HG03457 (cell line): ENCODE measurements at regions not wholly inside any gene's neighbourhood (a gene's known extent, or its start where the extent isn't known, plus 50 kb on each side); places are given as distances from the start of the nearest gene placed in this dataset.
"Not testable (repeated sequence)": the region's sequence is repeated elsewhere in the genome, so short reads cannot be mapped to it uniquely, and the experiment has no call there.

Experiments
- ATAC-seq: cut with Tn5 transposase; IDR thresholded peaks from one replicate; pipeline ENCODE4 v1.9.1; 2021; ENCODE audit warnings: moderate number of reproducible peaks; ENCODE audit not compliant: unreplicated experiment

DNA sequence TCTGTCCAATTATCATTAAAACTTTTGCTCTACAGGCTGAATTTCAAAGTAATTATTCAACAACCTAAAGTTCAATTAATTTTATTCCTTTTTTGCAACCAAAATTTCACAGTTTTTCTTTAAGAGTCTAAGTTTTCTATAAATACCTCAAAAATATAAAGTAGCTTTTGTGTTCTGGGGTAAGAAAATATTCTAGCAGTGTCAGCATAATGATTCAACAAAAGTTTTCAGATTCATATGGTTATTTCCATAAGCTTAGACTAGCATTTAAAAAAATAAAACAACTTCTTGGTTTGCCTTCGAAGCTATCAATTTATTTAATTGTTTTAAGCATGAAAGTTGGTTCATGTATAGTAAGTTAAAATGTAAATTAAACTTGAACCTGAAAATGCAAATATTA, 1962.3 kb upstream of the CDH6 start:
- no peak for ATAC-seq

DNA sequence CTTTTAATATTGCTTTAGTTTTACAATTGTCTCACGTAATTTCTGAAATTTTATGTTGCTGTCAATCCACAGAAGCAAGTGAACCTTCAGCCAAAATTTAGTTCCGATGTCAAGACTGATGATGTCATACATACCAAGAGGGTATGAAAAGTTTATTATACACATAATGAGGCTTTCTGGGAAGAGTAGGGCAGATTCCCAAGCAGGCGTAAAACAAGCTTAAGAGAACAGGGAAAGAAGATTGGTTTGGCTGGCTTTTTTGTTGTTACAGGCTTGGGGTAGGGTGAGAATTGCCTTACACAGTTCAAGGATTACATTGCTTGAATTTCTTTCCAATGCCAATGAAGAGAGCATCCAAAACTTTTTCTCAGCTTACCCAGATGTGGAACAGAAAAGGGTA, 1962.9 kb upstream of the CDH6 start:
- ATAC-seq, result no peak

DNA sequence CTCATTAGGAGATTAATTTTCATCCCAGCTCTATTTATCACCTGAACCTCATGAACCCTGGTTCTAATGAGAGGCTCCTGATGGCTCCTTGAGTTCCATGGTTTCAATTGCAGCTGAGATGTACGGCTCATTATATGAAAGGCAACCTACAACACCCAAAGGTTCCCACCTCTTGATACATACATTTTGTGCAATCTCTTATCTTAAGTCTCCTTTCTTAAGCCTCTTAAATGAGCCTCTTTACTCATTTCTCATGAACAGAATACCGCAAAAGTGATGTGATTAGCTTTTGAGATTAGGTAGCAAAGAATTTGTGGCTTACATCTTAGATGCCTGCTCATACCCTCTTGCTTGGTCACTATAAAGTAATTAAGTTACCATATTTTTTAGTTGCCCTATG, 1964.0 kb upstream of the CDH6 start:
- ATAC-seq, result no peak

DNA sequence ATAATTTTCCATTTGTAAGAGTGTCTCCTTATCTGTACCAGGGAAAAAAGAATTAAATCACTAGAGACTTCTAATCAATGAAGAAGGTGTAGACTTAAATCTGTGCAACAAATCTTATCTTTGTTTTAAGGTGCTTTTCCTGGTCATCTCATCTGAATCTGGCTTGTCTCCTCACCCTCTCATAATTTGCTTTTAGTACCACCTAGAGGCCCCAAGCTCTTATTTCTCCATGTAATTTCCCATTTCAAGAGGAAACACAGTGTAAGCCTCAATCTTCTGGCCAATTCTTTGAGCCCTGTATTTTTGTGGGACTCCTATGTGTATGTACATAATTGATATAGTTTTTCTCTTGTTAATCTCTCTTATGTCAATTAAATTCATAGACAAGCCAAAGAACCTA, 1975.3 kb upstream of the CDH6 start:
- ATAC-seq, result no peak

DNA sequence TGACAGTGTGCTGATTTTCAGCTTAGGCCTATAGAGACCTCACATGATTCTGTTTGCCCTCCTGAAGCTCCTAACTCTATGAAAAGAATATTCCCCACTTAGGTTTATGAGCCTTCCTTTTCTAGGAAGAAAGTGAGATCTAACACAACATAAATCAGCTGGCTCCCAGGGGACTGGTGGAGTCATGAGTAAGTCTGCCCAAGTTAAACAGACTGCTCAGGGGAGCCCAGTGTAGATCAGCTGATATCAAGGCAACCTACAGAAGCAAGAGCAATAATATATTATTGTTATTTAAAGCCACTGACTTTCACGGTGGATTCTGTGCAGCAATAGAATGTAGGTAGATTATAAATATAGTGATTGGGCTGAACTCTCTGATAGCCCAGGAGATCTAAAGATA, 1978.6 kb upstream of the CDH6 start:
- no peak for ATAC-seq

DNA sequence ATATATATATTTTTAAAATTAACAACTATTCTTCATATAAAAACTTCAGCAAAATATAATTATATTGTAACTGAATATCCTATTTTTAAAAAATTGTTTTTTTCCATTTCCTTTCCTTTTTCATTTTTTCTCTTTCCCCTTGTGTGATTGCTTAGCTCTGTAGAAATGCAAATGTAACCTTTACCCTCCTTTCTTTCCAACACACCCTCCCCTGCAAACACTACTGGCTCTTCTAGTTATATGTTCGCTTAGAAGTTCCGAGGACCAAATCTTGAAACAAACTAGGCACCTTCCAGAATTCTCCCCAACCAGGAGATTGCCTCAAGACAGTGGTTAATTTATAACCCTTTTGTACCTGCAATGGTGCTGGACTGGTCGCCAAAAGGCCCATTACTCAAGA, 1980.0 kb upstream of the CDH6 start:
- ATAC-seq, result no peak

DNA sequence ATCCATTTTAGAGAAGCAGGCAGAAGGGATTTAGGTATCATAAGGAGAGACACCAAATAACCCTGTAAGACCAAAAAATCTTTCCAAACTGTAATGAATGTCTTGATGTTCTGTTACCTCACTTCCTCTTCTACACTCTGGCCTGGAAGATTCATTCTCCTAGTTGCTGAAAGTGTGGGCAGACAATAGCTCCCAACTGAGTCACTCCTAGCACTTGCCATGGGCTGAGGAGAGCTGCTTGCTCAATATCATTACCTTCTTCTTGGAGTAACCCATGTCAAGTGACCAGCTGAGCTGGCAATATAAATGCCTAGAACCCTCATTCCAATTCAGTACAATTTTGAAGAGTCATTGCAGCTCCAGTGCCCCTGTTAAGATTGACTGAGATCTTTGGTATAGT, 1985.5 kb upstream of the CDH6 start:
- no peak for ATAC-seq

DNA sequence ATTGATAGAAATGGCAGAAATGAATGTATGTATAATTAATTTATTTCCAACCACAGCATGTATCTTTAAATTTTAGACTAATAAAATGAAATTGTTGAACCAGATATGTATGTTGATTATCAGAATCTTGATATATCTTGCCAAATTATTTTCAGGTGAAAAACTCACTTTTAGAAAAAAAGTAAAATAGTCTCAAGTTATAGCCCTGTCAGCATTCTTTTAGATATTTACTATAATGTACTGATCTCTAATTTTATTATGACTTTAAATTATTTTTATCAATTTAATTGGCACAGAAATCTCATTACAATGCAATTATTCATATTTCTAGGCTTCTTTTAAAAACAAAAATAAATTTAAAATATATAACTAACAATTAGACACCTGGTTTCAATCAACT, 1990.4 kb upstream of the CDH6 start:
- no peak for ATAC-seq

DNA sequence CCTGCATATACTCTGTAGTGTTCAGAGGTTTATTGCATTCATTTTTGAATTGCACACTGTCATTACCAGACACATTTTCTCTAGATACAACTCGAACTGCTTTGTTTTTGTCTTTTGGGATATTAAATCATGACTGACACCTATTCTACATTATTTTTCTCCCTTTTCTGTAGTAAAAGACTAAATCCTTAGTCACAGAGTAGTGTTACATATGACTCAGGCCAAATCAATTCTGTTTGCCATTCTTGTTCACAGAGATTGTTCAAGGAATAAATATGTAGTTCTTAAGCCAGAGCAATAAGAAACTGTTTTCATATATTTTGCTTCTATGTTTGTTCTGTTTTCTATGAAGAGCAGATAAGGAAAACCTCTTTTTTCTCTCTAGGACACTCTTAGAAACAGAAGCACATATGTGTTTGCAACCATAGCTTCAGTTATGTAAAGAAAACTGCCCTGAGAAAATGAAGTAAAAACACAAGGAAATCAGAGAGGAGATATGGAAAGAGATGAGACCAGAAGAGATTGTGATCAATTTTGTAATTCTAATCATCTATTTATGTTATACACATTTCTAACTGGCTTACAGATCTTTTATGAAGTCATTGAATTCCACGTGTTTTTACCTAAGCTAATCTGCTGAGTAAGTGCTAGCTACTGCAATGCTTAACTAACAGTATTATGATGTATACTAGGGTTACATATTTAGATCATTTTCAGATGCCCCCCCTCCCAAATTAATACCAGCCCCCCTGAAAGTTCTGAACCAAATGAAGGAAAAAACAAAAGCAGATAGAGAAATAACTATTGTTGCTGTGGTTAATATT, 1995.6 kb upstream of the CDH6 start:
- ATAC-seq, result no peak

DNA sequence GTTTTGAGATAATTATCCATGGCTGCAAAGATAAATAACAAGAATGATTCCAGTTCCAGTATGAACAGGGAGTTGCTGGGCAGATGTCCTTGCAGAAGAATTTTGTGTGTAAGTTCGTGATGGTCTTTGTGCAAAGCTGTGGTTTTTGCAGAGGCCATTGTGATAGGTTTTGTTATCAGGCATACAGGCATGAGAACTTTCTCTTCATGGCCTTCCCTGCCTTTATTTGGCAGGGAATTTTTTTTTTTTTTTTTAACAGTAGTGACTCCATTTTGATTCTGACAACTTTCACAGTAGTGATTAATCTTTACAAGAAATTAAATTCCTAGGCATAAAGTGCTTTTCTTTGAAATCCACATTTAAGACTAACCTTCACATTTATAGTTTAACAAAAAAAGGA, 1999.5 kb upstream of the CDH6 start:
- ATAC-seq, result no peak

DNA sequence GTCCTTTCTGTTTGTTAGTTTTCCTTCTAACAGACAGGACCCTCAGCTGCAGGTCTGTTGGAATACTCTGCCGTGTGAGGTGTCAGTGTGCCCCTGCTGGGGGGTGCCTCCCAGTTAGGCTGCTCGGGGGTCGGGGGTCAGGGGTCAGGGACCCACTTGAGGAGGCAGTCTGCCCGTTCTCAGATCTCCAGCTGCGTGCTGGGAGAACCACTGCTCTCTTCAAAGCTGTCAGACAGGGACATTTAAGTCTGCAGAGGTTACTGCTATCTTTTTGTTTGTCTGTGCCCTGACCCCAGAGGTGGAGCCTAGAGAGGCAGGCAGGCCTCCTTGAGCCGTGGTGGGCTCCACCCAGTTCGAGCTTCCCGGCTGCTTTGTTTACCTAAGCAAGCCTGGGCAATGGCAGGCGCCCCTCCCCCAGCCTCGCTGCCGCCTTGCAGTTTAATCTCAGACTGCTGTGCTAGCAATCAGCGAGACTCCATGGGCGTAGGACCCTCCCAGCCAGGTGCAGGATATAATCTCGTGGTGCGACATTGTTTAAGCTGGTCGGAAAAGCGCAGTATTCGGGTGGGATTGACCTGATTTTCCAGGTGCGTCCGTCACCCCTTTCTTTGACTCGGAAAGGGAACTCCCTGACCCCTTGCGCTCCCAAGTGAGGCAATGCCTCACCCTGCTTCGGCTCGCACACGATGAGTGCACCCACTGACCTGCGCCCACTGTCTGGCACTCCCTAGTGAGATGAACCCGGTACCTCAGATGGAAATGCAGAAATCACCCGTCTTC, 2002.0 kb upstream of the CDH6 start:
- ATAC-seq, result not testable (repeated sequence)

DNA sequence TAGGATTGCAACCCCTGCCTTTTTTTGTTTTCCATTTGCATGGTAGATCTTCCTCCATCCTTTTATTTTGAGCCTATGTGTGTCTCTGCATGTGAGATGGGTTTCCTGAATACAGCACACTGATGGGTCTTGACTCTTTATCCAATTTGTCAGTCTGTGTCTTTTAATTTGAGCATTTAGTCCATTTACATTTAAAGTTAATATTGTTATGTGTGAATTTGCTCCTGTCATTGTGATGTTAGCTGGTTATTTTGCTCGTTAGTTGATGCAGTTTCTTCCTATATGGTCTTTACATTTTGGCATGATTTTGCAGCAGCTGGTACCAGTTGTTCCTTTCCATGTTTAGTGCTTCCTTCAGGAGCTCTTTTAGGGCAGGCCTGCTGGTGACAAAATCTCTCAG, 2003.1 kb upstream of the CDH6 start:
- not testable (repeated sequence) for ATAC-seq

DNA sequence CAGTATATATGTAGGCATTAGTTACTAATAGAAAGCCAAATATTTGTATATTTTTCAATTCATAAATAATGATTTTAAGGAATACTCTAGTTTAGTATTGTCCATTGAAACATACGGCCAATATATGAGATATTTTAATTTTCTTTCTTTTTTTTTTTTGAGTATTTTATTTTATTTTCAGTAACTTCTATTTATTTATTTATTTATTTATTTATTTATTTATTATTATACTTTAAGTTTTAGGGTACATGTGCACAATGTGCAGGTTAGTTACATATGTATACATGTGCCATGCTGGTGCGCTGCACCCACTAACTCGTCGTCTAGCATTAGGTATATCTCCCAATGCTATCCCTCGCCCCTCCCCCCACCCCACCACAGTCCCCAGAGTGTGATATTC, 2007.1 kb upstream of the CDH6 start:
- ATAC-seq, result not testable (repeated sequence)

DNA sequence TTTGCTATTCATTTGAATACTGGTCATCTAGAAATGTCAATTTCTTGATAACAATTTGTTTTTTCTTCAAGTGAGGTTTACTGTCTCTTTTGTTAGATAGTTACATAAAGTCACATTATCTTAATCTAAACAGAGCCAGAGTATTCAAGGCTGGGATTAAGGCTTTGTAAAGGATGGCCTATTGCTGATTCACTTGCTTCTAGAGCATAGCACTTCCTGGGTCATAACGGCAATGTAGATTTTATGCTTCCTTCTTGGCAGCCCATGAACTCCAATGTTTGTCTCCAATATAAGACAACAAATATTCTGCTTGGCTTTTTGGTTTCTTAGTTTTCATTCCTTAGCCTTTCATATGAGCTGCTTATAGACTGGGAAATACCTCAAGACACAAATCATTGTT, 2007.9 kb upstream of the CDH6 start:
- no peak for ATAC-seq

DNA sequence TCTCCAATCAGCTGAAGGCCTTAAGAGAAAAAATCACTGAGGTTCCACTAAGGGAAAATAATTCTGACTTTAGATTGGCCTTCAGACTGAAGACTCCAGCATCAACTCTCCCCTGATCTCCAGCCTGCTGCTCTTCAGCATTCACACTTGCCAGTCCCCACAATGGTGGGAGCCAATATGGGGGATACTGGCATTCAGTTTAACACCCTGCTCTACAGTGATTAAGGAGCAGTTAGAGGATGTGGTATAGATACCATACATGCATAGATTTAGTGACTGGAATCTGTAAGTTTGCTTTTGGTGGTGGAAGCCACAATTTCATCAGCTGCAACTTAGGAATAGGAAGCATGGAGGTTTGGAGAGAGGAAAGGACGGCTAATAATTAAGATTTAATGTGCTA, 2017.7 kb upstream of the CDH6 start:
- ATAC-seq, result no peak

DNA sequence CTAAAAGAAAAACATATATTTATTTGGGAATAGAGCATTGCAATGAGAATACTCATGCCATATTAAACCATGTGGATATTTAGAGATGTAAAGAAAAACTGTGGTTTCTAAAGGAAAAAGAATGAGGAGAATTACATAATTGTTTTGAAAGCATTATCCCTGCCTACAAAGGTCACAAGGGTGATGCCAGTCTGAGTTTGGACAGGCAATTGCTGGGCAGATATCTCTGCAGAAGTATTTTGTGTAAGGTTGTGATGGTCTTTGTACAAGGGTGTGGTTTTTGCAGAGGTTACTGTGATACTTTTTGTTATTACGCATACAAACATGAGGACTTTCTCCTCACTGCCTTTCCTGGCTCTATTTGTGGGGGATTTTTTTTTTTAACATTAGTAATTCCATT, 2022.9 kb upstream of the CDH6 start:
- ATAC-seq, result no peak

DNA sequence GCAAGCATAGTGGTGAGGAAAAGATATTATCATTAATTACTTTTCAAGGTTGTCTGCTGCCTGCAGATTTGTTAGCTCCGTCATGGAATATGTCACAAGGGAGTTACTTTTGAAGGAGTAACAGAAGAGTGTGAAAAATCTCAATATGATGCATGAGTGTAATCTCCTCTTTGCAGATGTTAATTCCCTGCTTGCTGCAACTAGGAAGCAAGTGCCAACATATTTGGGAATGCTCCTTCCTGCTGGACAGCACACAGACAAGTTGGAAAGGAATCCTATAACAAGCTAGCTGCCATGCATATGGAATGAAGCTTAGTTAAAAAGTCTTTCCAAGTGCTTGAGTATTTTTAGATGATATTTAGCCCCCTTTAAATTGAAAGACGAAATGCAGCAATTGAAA, 2023.6 kb upstream of the CDH6 start:
- ATAC-seq, result no peak

DNA sequence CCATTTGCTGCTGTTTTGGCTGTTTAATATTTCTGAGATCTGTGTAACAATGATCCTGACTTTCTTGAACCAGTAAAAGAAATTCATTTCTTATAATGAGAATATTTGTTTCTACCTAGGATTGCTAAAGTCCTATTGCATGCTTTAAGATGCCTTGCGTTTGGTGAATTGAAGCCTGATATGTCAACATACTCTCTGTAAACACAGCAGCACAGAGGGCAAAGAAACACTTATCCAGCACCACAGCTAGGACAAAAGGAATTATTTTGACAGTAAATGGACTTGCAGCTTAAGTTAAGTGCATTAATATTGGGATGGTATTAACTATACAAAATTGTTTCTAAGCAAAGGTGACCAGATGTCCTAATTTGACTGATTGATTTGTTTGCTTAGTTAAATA, 2031.2 kb upstream of the CDH6 start:
- ATAC-seq, result no peak

DNA sequence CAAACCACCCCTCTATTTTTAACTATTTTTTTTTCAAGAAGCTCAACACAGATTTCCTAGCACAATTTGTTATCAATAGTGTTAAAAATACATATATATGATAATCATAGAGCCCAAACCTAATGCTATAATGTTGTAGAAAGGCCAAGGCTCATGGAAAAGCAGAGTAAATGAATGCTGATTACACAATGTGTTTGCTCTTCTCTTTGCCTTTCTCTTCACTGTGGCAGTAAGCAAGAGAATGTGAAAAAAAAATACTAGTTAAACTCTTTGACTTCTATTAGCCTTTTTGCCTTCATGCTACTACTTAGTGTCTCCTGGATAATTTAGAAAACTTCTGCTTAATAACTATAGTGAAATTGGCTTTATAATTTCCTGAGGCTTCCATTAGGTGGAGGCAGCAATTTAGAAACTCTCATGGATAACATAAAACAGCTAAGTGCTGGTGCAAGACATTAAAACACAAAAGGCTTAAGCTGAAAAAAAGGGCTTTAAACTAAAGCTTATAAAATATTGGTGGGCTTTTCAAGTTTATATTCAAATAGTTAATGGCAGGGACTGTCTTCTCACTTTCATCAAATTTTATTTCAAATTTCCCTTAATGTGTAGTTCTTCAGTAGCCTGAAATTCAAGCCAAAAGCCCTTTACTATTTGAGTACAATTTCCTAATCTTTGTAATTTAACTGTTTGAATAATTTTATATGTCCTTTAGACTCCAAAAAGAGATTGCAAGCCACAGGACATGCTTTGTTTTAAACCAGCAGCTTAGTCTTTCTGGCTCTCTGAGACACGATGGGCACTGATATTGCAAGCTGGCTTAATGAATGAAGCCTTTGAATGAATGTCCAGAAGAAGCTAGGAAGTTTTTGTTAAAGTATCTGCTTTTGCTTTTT, 2031.8 kb upstream of the CDH6 start:
- ATAC-seq, result no peak

DNA sequence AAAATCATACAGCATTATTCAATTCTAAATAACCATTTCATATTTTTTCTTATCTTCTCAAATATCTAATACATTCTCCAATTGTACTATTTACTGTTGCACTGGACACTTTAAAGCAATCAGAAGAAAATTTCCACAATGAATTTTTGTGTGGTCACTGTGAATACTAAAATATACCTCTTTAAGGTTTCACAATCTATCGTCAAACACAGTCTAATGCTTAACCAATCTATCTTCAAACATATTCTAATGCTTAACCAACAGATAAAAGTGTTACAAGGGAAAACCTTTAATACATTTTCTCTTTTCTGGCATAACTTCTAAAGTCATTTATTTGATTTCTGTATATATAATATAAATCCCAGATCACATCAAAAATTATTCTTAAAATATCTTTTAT, 2035.5 kb upstream of the CDH6 start:
- no peak for ATAC-seq

DNA sequence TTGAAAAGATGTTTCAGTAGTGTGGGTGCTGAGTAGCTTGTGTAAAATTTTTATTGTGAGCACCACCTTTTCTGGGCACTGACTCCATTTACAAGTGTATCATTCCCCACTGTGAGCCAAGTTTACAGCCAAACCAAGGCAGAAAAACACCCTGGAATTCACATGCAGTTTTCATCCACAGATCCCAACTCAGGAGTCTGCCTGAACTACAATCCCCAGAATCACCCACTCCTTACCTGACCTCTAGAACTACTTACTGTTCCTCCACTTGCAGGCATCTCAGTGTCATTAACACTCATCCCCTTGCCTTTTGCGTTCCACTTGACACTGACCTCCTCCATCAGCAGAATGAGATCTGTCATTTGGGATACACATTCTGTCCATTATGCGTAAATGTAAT, 2042.6 kb upstream of the CDH6 start:
- ATAC-seq, result no peak

DNA sequence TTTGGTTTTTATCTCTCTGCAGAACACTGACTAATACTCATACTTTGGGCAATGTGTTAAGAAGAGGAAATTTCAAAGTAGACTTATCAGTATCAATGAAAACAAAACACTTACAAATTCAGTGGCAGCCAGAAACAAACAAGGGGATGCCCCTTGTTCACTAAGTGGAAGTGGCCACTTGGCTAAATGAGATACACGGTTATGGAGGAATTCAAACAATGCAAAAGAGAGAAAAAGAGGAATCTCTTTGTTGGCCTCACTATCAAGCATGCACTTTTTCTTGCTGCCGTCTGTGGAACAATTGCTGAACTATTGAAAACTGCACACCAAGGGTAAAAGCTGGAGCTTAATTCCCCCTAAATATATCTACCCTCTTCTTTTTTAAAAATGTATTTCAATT, 2044.9 kb upstream of the CDH6 start:
- no peak for ATAC-seq
